ENCODE measurements at regions not wholly inside any gene's neighbourhood (a gene's known extent, or its start where the extent isn't known, plus 50 kb on each side); places are given as distances from the start of the nearest gene placed in this dataset.

- DNase-seq (ENCODE audit: low read depth, low spot score) = no peak
- peaks cover 3% of the 10 kb centered on the region; the same call in 1 of the 2 replicates for H3K9me3 ChIP-seq (ENCODE audit: control insufficient read depth, insufficient read depth, low read depth, low read length)
- intact Hi-C loops (cut with micrococcal nuclease; ENCODE audit: unreplicated experiment) = loop anchor here (10.0 kb wide), 1 partner anchor 177 kb away; no protein-coding TSS in a partner anchor
- TF ChIP-seq TCF7L2 (IDR thresholded peaks at IDR 0.05; ENCODE audit: low read depth, low read length) = no peak
- H3K27me3 ChIP-seq (ENCODE audit: control insufficient read depth, insufficient read depth, low read length) = no peaks in the 10 kb centered on the region
- no peak overlapping the region for H3K4me3 ChIP-seq (ENCODE audit: low read depth in 2 of 2, low read length in 2 of 2)
- peaks cover 8% of the 10 kb centered on the region; the same call in 1 of the 2 replicates for H3K4me1 ChIP-seq (ENCODE audit: control insufficient read depth, insufficient read depth, low read length)
- no peaks in the 10 kb centered on the region for H3K36me3 ChIP-seq (ENCODE audit: control insufficient read depth, insufficient read depth, low read length)
- peak; percentile 69 for ATAC-seq
- POLR2A ChIA-PET = no interaction called here
- CTCF ChIA-PET = no interaction called here
- no TSS peak for BruUV-seq (replicated peaks)
- H3K27ac ChIP-seq (ENCODE audit: low read length) = peak overlapping the region; percentile 78
- in situ Hi-C loops (cut with HindIII; ENCODE audit: low pct_unique_long_range_greater_than_20kb, low sequenced_read_pairs) = no loop called here
These were observed 67.6 kb upstream of the CAV2 start for GRCh38 chr7:116431787-116432526.

- Histone ChIP-seq H3K27me3 (ENCODE audit: control insufficient read depth, insufficient read depth, low read length) (no peaks in the 10 kb centered on the region), H3K27ac (ENCODE audit: low read length) (peak overlapping the region; percentile 78), H3K4me1 (ENCODE audit: control insufficient read depth, insufficient read depth, low read length) (peaks cover 2% of the 10 kb centered on the region; the same call in 1 of the 2 replicates), H3K4me3 (ENCODE audit: low read depth in 2 of 2, low read length in 2 of 2) (no peak overlapping the region), H3K9me3 (ENCODE audit: control insufficient read depth, insufficient read depth, low read depth, low read length) (peaks cover 3% of the 10 kb centered on the region; the same call in 1 of the 2 replicates), H3K36me3 (ENCODE audit: control insufficient read depth, insufficient read depth, low read length) (no peaks in the 10 kb centered on the region)
- in situ Hi-C loops (cut with HindIII; ENCODE audit: low pct_unique_long_range_greater_than_20kb, low sequenced_read_pairs) = no loop called here
- no TSS peak for BruUV-seq (replicated peaks)
- ATAC-seq = peak; percentile 35
- TF ChIP-seq SIN3A (IDR thresholded peaks at IDR 0.05; ENCODE audit: borderline replicate concordance, insufficient read depth, low read depth, low read length) (no peak), TCF7L2 (IDR thresholded peaks at IDR 0.05; ENCODE audit: low read depth, low read length) (no peak), POLR2AphosphoS5 (IDR thresholded peaks at IDR 0.05; ENCODE audit: low read depth, low read length) (no peak), REST (IDR thresholded peaks at IDR 0.05; ENCODE audit: insufficient read depth in 1 of 2, low read depth in 2 of 2, low read length in 1 of 2) (no peak)
- TF ChIP-seq, protein P1, sequence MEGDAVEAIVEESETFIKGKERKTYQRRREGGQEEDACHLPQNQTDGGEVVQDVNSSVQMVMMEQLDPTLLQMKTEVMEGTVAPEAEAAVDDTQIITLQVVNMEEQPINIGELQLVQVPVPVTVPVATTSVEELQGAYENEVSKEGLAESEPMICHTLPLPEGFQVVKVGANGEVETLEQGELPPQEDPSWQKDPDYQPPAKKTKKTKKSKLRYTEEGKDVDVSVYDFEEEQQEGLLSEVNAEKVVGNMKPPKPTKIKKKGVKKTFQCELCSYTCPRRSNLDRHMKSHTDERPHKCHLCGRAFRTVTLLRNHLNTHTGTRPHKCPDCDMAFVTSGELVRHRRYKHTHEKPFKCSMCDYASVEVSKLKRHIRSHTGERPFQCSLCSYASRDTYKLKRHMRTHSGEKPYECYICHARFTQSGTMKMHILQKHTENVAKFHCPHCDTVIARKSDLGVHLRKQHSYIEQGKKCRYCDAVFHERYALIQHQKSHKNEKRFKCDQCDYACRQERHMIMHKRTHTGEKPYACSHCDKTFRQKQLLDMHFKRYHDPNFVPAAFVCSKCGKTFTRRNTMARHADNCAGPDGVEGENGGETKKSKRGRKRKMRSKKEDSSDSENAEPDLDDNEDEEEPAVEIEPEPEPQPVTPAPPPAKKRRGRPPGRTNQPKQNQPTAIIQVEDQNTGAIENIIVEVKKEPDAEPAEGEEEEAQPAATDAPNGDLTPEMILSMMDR (IDR thresholded peaks at IDR 0.05) = no peak
- ChIA-PET CTCF (no interaction called here), POLR2A (no interaction called here)
- intact Hi-C loops (cut with micrococcal nuclease; ENCODE audit: unreplicated experiment) = loop anchor here (10.0 kb wide), 1 partner anchor 178 kb away; no protein-coding TSS in a partner anchor
- DNase-seq (ENCODE audit: low read depth, low spot score) = no peak
These were observed 67.0 kb upstream of the CAV2 start for GRCh38 chr7:116432527-116432916.

- TF ChIP-seq SIN3A (IDR thresholded peaks at IDR 0.05; ENCODE audit: borderline replicate concordance, insufficient read depth, low read depth, low read length) (no peak), REST (IDR thresholded peaks at IDR 0.05; ENCODE audit: insufficient read depth in 1 of 2, low read depth in 2 of 2, low read length in 1 of 2) (no peak), POLR2AphosphoS5 (IDR thresholded peaks at IDR 0.05; ENCODE audit: low read depth, low read length) (no peak), TCF7L2 (IDR thresholded peaks at IDR 0.05; ENCODE audit: low read depth, low read length) (no peak)
- TF ChIP-seq, protein P1 (IDR thresholded peaks at IDR 0.05) = no peak
- no peak overlapping the region for H3K4me3 ChIP-seq (ENCODE audit: low read depth in 2 of 2, low read length in 2 of 2)
- peaks cover 3% of the 10 kb centered on the region; the same call in 1 of the 2 replicates for H3K9me3 ChIP-seq (ENCODE audit: control insufficient read depth, insufficient read depth, low read depth, low read length)
- intact Hi-C loops (cut with micrococcal nuclease; ENCODE audit: unreplicated experiment) = loop anchor here (10.0 kb wide), 1 partner anchor 178 kb away; no protein-coding TSS in a partner anchor
- ATAC-seq = no peak
- no TSS peak for BruUV-seq (replicated peaks)
- ChIA-PET POLR2A (no interaction called here), CTCF (no interaction called here)
- in situ Hi-C loops (cut with HindIII; ENCODE audit: low pct_unique_long_range_greater_than_20kb, low sequenced_read_pairs) = no loop called here
- H3K4me1 ChIP-seq (ENCODE audit: control insufficient read depth, insufficient read depth, low read length) = no peaks in the 10 kb centered on the region
- peak overlapping the region; percentile 78 for H3K27ac ChIP-seq (ENCODE audit: low read length)
- no peaks in the 10 kb centered on the region for H3K27me3 ChIP-seq (ENCODE audit: control insufficient read depth, insufficient read depth, low read length)
- no peaks in the 10 kb centered on the region for H3K36me3 ChIP-seq (ENCODE audit: control insufficient read depth, insufficient read depth, low read length)
- DNase-seq (ENCODE audit: low read depth, low spot score) = no peak
These were observed 66.3 kb upstream of the CAV2 start for GRCh38 chr7:116433246-116433645.
